ENCODE measurements at regions not wholly inside any gene's neighbourhood (a gene's known extent, or its start where the extent isn't known, plus 50 kb on each side); places are given as distances from the start of the nearest gene placed in this dataset.
"Not testable (repeated sequence)": the region's sequence is repeated elsewhere in the genome, so short reads cannot be mapped to it uniquely, and the experiment has no call there.

GRCh38 chr5:163695830-163696578, 190.6 kb downstream of the MAT2B start:
- DNase-seq (ENCODE audit: low read depth in 3 of 3): no peak

DNA sequence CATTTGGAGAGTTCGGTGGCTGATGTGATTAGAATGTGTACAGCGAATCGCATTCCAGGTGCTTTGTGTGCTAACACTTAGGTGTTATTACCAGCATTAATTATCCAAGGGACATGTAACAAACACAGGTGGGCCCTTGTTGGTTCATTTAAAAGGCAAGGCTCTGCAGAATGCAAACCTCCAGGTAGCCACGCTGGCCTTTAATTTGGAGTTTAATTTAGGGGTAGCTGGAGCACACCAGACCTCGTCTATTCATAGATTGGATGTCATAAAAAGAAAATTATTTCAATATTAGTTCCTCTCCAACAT, 191.1 kb downstream of the MAT2B start:
- DNase-seq (ENCODE audit: low read depth in 3 of 3): no peak

GRCh38 chr5:163706053-163706771, 200.8 kb downstream of the MAT2B start:
- no peak for DNase-seq (ENCODE audit: low read depth in 3 of 3)

GRCh38 chr5:163712011-163712410, 206.6 kb downstream of the MAT2B start:
- no peak for DNase-seq (ENCODE audit: low read depth in 3 of 3)

DNA sequence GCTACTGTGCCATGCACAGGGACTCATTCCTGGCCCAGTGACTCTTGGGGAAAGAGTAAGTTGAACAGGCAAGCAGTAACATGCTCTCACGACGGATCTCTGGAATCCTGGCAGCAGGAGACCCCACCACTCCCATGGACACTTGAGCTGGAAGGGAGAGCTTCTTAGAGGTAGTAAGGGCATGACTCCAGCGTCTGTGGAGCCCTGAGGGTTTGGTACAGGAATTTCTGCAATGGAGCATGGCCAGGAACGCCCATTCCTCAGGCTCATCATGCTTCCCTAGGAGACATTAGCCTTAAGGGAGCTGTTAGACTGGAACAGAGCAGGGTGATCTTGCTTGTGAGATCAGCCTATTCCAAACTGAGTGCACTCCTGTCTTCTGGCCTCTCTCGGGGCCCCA, 212.9 kb downstream of the MAT2B start:
- DNase-seq (ENCODE audit: low read depth in 3 of 3): no peak

GRCh38 chr5:163724305-163724704, 218.9 kb downstream of the MAT2B start:
- DNase-seq (ENCODE audit: low read depth in 3 of 3): no peak

DNA sequence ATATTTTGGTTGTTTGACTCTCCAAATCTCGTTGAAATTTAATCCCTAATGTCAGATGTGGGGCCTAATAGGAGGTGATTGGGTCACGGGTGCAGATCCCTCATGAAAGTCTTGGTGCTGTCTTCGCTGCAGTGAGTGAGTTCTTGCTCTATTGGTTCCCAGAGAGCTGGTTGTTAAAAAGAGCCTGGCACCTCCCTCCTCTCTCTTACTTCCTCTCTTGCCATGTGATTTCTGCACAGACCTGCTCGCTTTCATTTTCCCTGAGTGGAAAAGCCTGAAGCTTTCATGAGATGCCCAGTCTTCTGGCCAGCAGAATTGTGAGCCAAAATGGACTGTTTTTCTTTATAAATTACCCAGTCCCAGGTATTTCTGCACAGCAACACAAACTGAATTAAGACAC, 221.6 kb downstream of the MAT2B start:
- no peak for DNase-seq (ENCODE audit: low read depth in 3 of 3)

DNA sequence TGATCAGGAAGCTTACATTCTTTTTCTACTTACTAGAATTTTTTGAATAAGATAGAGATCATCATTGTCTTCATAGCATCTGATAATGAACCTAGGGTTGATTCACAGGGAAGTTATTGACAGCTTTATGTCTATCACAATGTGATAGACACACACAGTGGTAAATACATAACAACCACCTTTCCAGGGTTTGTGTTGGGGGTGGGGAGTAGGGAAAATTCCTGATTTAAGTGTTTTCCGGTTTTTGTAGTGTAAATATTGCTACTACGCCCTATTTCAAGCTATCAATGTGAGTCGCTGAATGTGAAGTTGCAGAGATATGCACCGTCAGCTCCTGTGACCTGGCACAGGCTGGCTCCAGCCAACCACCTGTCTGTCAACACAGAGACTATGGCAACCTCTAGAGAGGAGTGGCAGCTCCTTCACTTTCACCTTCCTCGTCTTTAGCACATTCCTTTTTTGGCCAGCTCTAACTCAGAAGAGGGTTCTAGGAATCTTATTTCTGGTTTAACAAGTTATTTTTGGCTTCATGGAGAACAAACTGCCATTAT, 224.9 kb downstream of the MAT2B start:
- DNase-seq (ENCODE audit: low read depth in 3 of 3): no peak

DNA sequence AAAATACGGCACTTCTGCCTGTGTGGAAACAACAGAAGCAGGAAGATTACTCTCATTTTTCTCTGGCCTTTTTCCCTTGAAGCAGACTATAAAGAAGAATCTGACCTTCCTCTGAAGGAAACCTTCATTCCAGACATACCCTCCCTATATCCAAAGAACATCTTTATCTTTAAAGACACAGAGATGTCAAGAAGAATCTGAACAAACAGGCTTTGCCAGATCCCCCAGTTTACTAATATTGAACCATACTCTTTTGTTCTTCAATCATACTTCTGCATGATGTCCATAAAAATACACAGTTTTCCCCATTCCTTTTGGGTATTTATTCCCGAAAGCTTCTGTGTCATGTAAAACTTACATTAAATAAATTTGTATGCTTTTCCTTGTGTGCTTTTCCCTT, 225.8 kb downstream of the MAT2B start:
- no peak for DNase-seq (ENCODE audit: low read depth in 3 of 3)

DNA sequence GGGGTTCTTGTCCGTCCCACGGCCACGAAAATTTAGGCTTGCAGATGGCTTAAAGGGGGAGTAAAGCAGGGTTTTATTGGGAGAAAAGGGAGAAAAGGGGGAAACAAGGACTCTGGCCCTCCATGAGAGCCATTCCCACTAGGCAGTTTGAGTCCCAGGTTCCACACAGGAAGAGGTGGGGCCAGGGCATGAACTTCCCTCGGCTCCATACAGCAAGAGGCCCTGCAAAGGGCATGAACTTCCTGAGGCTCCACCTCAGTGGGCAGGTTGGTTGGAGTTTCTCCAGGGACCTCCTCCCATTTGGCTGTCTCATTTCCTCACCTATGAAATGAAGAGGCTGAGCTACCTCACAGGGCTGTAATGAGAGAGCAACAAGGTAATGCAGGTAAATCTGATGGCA, 229.7 kb downstream of the MAT2B start:
- no peak for DNase-seq (ENCODE audit: low read depth in 3 of 3)

GRCh38 chr5:163747586-163747985, 242.2 kb downstream of the MAT2B start:
- no peak for DNase-seq (ENCODE audit: low read depth in 3 of 3)

- no peak for DNase-seq (ENCODE audit: low read depth in 3 of 3)
These were observed 243.5 kb downstream of the MAT2B start for GRCh38 chr5:163748934-163749333.

- DNase-seq (ENCODE audit: low read depth in 3 of 3): not testable (repeated sequence)
These were observed 245.0 kb downstream of the MAT2B start for GRCh38 chr5:163750415-163750814.

GRCh38 chr5:163755505-163755904, 250.1 kb downstream of the MAT2B start:
- no peak for DNase-seq (ENCODE audit: low read depth in 3 of 3)

DNA sequence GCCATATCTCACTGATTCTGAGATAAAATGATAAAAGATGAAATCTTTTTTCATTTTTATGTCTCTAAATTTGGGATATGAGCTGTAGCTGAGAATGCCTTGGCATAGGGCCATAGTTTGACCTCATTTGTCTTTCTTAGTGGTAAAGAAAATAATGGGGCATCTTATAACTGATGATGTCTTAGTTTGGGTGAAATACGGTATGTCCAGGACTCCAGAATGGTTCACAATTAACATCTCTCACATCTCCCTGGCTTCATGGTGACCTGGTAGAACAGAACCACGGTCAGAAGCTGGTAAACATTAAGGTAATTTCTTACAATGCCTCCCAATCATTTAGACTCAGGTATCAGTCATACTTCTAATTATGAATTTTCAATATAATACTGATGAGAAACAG, 250.8 kb downstream of the MAT2B start:
- DNase-seq (ENCODE audit: low read depth in 3 of 3): no peak

GRCh38 chr5:163757344-163757743, 251.9 kb downstream of the MAT2B start:
- DNase-seq (ENCODE audit: low read depth in 3 of 3): no peak

DNA sequence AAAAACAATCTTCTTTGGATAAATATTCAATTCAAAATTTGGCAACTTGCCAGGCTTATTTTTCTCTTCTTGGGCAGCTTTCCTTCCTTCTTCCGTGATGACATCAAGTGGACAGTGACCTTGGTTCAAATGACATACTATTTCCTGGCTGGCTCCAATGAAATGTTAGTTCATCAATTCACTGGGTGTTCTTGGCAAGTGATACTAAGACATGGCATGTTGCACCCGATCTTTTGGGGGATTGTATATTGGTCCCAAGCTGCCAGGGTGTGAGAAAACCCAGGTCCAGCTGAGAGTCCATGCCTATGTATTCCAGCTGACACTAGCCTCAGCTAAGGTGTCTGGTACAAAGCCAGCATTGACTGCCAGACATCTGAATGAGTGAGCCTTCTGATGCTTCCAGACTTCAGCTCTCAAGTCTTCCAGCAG, 252.9 kb downstream of the MAT2B start:
- no peak for DNase-seq (ENCODE audit: low read depth in 3 of 3)

- DNase-seq (ENCODE audit: low read depth in 3 of 3): no peak
These were observed 253.7 kb downstream of the MAT2B start for GRCh38 chr5:163759000-163759704.

GRCh38 chr5:163760498-163760897, 255.1 kb downstream of the MAT2B start:
- DNase-seq (ENCODE audit: low read depth in 3 of 3): no peak

- DNase-seq (ENCODE audit: low read depth in 3 of 3): no peak
These were observed 261.7 kb downstream of the MAT2B start for GRCh38 chr5:163766936-163767670.

GRCh38 chr5:163770625-163771024, 265.2 kb downstream of the MAT2B start:
- DNase-seq (ENCODE audit: low read depth in 3 of 3): no peak

DNA sequence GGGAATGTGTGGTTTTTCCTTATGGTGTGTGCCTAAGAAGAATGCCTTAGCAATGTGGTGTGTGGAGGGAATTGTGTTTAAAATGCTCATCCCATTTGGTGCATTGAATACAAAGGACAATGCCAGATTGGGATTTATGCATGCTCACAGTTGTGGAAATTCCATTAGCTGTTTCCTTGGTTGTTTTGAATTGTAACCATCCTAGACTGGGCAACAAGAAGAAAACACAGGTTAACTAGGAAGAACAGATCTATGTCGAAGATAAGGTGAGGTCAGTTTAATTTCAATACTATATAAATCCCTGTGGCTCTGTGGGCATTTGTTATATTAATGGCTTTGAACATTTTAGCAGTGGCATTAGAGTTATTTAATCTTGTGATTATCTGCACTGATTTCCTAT, 266.8 kb downstream of the MAT2B start:
- DNase-seq (ENCODE audit: low read depth in 3 of 3): no peak
